ENCODE measurements at regions not wholly inside any gene's neighbourhood (a gene's known extent, or its start where the extent isn't known, plus 50 kb on each side); places are given as distances from the start of the nearest gene placed in this dataset.

DNA sequence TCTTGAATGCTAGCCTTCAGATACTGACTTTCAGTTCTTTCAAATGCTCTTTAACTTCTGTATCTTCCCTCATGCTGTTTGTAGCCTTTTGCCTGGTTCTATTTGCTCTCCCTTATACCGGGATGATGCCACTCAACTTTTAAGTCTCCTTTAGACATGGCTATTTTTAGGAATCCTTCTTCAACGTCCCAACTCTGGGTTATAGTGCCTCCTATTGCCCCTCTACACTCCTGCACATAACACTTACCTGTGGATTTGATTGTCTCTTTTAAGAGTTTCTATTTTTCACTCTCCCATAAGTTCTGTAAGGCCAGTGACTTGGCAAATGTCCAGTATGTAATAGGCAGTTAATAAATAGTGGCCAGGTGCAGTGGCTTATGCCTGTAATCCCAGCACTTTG, 343.0 kb downstream of the KLF5 start:
- Mint-ChIP-seq H3K36me3 (no peaks in the 10 kb centered on the region), H3K27me3 (no peaks in the 10 kb centered on the region), H3K9me3 (no peaks in the 10 kb centered on the region), H3K4me1 (no peaks in the 10 kb centered on the region), H3K27ac (no peak overlapping the region), H3K4me3 (no peak overlapping the region)
- DNase-seq, result no peak
- ATAC-seq (replicated peaks), result no peak

DNA sequence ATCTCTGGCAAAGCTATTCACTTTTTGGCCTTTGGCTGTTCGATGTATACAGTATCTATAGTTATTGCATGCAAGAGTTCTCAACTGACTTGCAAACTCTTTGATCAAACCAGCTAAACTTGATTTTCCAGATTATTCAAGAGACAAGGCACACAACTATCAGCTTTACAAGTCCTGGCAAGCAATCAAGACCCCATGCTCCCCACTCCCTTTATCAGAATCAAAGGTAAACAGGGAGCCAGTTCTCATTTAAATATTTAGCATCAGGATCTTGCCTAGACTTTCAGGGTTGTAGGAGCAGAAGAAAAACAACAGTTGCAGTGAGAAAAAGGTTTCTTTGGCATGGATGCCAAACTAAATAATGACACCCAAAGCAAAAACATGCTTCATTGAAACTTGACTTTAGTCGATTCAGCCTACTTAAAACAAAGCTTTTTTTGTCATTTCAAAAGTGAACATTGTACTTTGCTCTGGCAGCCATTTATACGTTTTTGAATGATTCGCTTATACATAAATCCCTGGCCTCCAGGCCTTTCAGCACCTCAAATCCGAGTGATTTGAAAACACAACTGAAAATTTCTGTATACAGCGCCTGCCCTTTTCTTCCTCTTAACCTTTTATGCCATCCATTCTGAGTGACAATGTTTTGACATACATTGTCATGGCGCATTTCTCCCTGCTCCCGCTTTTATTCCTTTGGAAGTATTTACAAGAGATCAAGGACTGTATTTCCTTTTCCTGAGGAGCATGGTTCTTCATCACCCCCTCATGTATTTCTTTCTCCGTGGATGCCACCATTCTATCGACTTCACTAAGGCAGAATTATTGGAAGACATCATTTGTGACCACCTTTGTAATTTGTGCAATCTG, 340.8 kb downstream of the KLF5 start:
- H3K4me1 Mint-ChIP-seq, result no peaks in the 10 kb centered on the region
- H3K27ac Mint-ChIP-seq, result no peak overlapping the region
- no peaks in the 10 kb centered on the region for H3K36me3 Mint-ChIP-seq
- H3K27me3 Mint-ChIP-seq, result no peaks in the 10 kb centered on the region
- ATAC-seq (replicated peaks), result no peak
- peaks cover 1 to 6% of the 10 kb centered on the region in 2 donors for H3K9me3 Mint-ChIP-seq
- H3K4me3 Mint-ChIP-seq, result no peak overlapping the region
- DNase-seq, result no peak

DNA sequence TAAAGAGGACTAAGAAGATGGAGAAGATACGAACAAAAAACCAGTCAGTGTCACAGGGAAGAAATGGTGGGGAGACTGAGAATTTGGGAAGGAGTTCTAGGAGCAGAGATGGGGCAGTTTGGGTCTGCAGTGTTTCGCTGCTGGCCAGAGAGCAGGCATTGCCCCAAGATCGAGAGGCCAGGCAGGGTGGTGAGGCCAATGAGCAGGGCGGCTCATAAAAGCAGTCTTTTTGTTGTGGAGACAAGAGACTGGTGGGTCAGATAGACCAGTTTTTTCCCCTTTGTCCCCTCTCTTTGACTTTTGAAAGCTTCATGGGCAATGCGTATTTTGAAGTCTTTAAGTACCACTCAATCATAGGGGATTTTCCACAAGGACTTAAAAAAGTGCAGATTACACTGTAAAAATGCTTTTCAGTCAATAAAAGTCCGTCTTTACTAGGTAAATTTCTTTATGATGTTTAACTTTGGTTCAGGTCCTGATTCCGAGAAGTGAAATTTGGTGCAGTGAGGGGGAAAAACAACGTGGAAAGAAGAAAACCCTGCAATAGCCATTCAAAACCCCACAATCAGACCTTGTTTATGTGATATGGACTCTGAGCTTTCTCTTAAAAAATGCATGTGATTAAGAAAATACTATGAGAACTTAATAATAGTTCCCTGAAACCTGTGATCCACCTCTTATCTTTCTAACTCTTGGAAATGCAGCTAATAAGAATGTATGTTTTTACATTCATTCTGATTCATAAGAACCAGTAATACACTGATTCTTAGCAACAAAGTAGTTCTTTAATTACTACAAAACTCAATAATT, 338.9 kb downstream of the KLF5 start:
- no peaks in the 10 kb centered on the region for H3K27me3 Mint-ChIP-seq
- DNase-seq, result no peak
- no peaks in the 10 kb centered on the region for H3K4me1 Mint-ChIP-seq
- no peaks in the 10 kb centered on the region for H3K36me3 Mint-ChIP-seq
- no peak overlapping the region for H3K4me3 Mint-ChIP-seq
- peaks cover 3 to 6% of the 10 kb centered on the region in 2 donors for H3K9me3 Mint-ChIP-seq
- ATAC-seq (replicated peaks), result no peak
- H3K27ac Mint-ChIP-seq, result no peak overlapping the region

DNA sequence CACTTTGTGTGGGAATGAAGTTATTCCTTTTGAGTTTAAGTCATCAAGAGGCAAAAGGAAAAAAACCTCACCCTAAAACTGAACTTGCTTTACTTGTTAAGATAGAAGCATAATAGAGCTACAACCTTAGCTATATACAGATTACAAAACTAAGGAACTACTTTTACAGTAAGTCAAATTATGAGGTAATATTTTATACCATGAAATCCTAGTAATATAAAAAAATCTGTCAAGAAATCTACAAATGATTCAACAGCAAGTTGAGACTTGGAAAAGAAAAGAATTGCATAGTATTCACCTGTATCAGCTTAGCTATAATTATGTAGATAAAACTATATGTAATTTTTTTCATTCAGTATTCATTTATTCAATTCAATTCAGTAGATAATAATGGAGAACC, 335.3 kb downstream of the KLF5 start:
- DNase-seq (no peak), ATAC-seq (replicated peaks) (no peak)
- Mint-ChIP-seq H3K4me1 (no peaks in the 10 kb centered on the region), H3K27me3 (no peaks in the 10 kb centered on the region), H3K4me3 (no peak overlapping the region), H3K36me3 (no peaks in the 10 kb centered on the region), H3K9me3 (peaks cover 13 to 16% of the 10 kb centered on the region in 2 donors), H3K27ac (no peak overlapping the region)

DNA sequence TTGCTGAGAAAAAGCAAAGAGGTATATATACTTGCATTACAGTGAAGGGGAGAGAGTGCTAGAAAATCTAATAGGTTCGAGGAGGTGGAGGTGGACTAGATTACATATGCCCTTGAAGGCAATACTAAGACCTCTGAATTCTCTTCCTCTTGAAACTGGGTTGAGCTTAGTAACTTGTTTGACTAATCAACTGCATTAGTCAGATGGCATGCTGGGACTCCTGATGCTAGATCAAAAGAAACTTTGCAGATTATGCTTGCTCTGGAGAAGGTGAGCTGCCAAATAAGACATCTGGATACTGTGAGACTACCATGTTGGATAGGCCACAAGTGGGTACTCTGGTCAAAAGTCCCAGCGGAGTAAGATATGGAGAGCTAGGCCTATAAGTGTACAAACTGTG, 331.3 kb downstream of the KLF5 start:
- no peak for ATAC-seq (replicated peaks)
- no peak for DNase-seq
- H3K27ac Mint-ChIP-seq, result no peak overlapping the region
- H3K4me1 Mint-ChIP-seq, result no peaks in the 10 kb centered on the region
- H3K27me3 Mint-ChIP-seq, result no peaks in the 10 kb centered on the region
- H3K9me3 Mint-ChIP-seq, result peaks cover 13 to 17% of the 10 kb centered on the region in 2 donors
- H3K4me3 Mint-ChIP-seq, result no peak overlapping the region
- no peaks in the 10 kb centered on the region for H3K36me3 Mint-ChIP-seq

DNA sequence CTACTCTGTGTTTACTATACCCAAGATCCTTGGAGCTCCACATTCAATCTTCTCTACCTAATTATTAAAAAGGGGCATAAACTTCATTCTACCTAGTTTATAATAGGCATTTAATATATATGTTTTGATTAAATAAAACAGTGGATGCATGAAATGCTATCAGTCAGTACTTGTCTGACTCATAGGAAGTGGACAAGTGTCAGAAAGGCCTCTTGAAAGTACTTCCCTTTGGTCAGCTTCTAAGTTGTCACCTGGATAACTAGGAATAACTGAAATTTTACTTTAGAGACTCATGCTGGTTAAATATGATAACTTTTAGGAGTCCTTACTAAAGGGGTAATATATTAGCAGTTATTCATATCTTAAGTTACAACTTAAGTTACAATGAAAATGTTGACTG, 329.8 kb downstream of the KLF5 start:
- DNase-seq, result no peak
- Mint-ChIP-seq H3K9me3 (peaks cover 14 to 20% of the 10 kb centered on the region in 2 donors), H3K4me3 (no peak overlapping the region)

DNA sequence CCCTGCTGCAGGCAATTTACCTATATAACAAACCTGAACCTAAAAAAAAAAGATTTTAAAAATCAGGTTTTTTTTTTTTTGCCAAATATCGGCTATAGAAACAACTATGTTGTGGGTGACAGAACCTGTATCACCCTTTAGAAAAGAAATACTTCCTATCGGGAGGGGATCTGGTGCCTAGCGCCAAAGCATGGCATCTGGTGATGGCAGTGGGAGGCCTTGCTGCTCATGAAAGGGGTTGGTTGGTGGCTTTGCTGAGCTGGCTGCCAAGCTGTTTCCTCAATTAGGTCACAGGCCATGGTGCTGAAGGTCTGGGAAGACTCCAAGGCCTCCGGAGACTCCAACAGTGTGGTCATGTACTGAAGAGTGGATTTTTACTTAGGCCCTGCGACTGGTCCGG, 328.5 kb downstream of the KLF5 start:
- Mint-ChIP-seq H3K9me3 (peaks cover 11 to 20% of the 10 kb centered on the region in 2 donors), H3K4me3 (no peak overlapping the region), H3K27ac (no peak overlapping the region), H3K4me1 (no peaks in the 10 kb centered on the region), H3K36me3 (no peaks in the 10 kb centered on the region), H3K27me3 (no peaks in the 10 kb centered on the region)
- ATAC-seq (replicated peaks), result no peak
- DNase-seq, result no peak

More for the DNA sequence above, 329.8 kb downstream of the KLF5 start:
- no peak for ATAC-seq (replicated peaks)
- Mint-ChIP-seq H3K4me1 (no peaks in the 10 kb centered on the region), H3K27me3 (no peaks in the 10 kb centered on the region), H3K27ac (no peak overlapping the region), H3K36me3 (no peaks in the 10 kb centered on the region)

DNA sequence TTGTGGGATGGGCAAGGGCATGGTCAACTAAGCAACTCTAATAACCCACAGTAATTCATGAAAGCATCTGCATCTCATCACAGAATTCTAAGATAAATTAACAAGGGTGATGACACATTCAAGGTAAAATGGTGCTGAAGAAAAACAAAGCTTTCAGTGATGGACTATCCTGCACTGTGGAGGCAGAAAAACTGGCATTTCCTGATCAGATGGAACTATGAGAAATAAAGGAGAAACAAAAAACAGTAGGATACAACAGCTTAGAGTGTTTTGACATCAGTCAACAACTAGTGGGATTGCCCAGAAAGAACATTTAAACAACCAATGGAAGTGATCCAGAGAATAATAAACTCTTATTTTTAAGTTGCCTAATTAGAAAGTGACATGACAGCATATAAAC, 327.0 kb downstream of the KLF5 start:
- Mint-ChIP-seq H3K36me3 (no peaks in the 10 kb centered on the region), H3K27me3 (no peaks in the 10 kb centered on the region), H3K9me3 (peaks cover 5 to 14% of the 10 kb centered on the region in 2 donors), H3K4me3 (no peak overlapping the region), H3K4me1 (no peaks in the 10 kb centered on the region), H3K27ac (no peak overlapping the region)
- no peak for ATAC-seq (replicated peaks)
- DNase-seq, result no peak

DNA sequence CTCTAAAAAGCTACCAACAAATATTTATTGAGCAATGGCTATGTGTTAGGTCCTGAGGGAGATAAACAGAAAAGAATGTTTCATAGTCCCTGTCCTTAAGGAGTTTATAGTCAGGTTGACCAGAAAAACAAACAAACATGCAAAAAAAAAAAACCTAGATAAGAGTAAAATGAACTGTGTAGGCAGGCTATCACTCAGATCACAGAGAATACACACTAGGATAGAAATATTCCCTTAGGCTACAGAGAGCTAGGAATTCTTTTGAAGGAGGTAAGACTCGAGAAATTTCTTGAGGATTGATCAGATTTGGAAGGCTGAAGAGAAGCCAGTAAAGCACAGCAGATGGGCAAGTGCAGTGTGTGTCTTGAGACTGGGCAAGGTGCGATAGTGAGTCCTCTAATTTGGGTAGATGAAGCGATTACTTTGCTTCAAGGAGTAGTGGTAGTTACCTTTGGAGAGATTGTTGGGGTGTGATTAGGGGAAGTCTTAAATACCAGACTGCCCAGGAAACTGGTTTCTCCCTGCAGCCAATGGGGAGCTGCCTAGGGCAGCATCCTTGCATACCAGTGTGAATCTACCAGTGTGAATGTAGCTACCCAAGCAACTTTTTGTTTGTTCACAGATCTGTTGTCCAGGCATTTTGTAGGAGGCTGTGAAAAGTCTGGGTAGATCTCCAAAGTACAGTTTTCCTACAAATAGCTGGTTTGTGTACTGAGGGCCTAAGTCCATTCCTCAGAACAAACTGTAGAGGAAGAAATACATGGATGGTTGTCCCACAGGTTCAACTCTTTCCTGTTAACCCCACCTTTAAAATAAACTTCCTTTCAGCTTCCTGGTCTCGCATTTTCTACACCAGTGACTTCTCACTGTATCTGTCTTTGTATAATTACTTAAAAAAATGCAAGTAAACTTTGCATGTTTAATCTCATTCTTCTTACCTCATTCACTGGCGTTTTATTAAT, 314.1 kb downstream of the KLF5 start:
- Mint-ChIP-seq H3K27me3 (no peaks in the 10 kb centered on the region), H3K4me3 (no peak overlapping the region)
- no peak for DNase-seq

DNA sequence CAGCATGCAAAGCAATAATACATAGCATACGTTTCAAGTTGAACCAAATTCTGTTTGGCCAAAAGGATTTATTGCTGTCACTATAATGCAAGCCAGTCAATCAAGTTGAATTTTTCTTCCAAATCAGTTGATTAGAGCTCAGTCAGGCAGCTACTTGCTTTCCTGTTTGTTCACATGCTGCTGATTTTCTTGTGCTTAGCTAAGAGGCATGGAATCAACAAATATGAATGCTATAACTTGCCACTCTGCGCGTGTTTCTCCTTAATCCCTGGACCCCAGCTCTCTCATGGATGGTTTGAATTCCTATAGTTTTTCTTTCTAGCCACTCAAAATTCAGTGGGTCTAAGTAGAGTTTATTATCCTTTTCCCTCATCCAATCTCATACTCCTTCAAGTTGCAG, 311.3 kb downstream of the KLF5 start:
- no peak overlapping the region for H3K4me3 Mint-ChIP-seq
- peaks cover 0 to 4% of the 10 kb centered on the region in 2 donors for H3K9me3 Mint-ChIP-seq
- no peaks in the 10 kb centered on the region for H3K36me3 Mint-ChIP-seq
- H3K4me1 Mint-ChIP-seq, result no peaks in the 10 kb centered on the region
- ATAC-seq (replicated peaks) (no peak), DNase-seq (no peak)
- H3K27ac Mint-ChIP-seq, result no peak overlapping the region
- H3K27me3 Mint-ChIP-seq, result no peaks in the 10 kb centered on the region

More for the DNA sequence above, 314.1 kb downstream of the KLF5 start:
- Mint-ChIP-seq H3K27ac (no peak overlapping the region), H3K9me3 (peaks cover 0 to 10% of the 10 kb centered on the region in 2 donors), H3K36me3 (no peaks in the 10 kb centered on the region), H3K4me1 (no peaks in the 10 kb centered on the region)
- no peak for ATAC-seq (replicated peaks)

DNA sequence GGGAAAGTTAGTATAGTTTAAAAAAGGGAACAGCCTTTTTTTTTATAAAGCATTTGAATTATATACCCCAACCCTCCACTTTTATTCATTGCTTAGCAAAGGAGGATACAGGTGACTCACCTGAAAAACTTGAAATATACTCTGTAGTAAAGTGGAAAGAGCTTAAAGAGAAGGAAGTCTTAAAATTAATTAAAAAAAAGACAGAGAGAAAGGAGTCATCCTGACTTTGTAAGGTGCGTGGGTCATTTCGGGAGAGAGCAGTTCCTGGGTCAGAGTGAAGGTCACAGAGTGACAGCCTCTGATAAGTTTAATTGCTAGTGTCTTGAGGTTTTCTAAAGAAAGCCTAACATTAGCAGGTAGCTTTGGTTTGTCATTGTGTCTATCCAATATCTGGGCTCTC, 310.3 kb downstream of the KLF5 start:
- no peak for DNase-seq
- H3K4me3 Mint-ChIP-seq, result no peak overlapping the region
- no peaks in the 10 kb centered on the region for H3K4me1 Mint-ChIP-seq
- H3K27ac Mint-ChIP-seq, result no peak overlapping the region
- no peaks in the 10 kb centered on the region for H3K27me3 Mint-ChIP-seq
- no peak for ATAC-seq (replicated peaks)
- no peaks in the 10 kb centered on the region for H3K36me3 Mint-ChIP-seq
- peaks cover 0 to 2% of the 10 kb centered on the region in 2 donors for H3K9me3 Mint-ChIP-seq

DNA sequence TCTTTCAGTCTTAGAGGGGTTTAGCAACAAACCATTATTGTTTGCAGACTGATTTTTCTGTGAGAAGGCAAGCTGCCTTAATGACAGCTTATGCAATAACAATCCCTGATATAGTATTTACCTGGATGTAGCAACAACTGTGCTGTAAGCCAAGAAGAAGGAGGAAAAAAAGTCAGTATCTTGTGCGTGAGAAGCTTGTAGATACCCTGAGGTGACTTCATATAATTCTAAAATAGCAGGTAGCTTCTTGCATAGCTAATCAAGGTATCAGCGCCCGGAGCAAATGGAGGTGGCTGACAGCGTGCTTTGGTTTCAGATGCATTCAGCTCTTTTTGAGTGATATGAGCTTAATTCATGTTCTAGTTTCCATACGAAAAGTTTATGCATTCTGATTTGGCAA, 309.8 kb downstream of the KLF5 start:
- peaks cover 0 to 2% of the 10 kb centered on the region in 2 donors for H3K9me3 Mint-ChIP-seq
- no peak for ATAC-seq (replicated peaks)
- no peaks in the 10 kb centered on the region for H3K4me1 Mint-ChIP-seq
- no peak overlapping the region for H3K27ac Mint-ChIP-seq
- H3K36me3 Mint-ChIP-seq, result no peaks in the 10 kb centered on the region
- no peaks in the 10 kb centered on the region for H3K27me3 Mint-ChIP-seq
- no peak for DNase-seq
- H3K4me3 Mint-ChIP-seq, result no peak overlapping the region

DNA sequence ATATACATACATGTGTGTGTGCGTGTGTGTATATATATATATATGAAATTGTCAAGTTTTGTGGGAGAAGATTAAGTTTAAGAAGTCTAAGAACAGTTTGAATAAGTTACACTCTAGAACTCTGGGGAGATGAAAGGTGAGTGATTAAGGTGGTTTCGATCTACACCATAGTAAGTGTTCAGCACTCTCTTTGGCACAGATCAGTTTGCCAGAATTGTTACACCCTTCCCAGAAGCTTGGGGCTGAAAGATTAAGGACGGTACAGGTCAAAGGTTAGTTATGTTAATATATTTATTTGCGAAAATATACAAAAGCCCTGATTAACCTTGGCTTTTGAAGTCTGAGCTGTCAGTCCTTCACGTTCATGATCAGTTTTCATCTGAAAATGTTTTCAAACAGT, 309.1 kb downstream of the KLF5 start:
- no peaks in the 10 kb centered on the region for H3K4me1 Mint-ChIP-seq
- no peaks in the 10 kb centered on the region for H3K27me3 Mint-ChIP-seq
- H3K36me3 Mint-ChIP-seq, result no peaks in the 10 kb centered on the region
- ATAC-seq (replicated peaks), result no peak
- no peak for DNase-seq
- H3K27ac Mint-ChIP-seq, result no peak overlapping the region
- H3K4me3 Mint-ChIP-seq, result no peak overlapping the region
- peaks cover 0 to 2% of the 10 kb centered on the region in 2 donors for H3K9me3 Mint-ChIP-seq

DNA sequence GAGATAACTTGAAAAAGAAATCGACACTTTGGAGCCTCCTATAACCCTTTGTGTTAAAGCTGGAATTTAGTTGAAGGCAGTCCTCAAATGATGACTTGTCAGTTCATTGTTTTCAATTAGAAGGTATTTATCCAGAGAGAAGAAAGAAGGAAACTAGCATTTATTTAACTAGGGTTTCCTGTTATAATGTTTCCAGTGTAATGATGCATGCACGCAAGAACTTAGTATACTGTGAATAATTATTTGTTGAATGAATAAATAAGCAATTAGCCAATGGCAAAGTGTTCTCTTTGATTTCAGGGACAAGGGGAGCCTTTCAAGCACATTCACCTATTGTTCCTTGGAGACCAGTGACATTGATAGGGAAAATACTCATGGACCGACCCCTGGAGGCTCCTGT, 307.4 kb downstream of the KLF5 start:
- DNase-seq, result no peak
- H3K9me3 Mint-ChIP-seq, result no peaks in the 10 kb centered on the region
- no peaks in the 10 kb centered on the region for H3K36me3 Mint-ChIP-seq
- ATAC-seq (replicated peaks), result no peak
- no peaks in the 10 kb centered on the region for H3K4me1 Mint-ChIP-seq
- H3K27ac Mint-ChIP-seq, result no peak overlapping the region
- no peak overlapping the region for H3K4me3 Mint-ChIP-seq
- H3K27me3 Mint-ChIP-seq, result no peaks in the 10 kb centered on the region

Data from stimulated activated naive B cell treated with anti-CD40 and anti-IgM and Interleukin-4, amounts not matched to agents 10 μg/mL and 1 μg/mL and 100 μg/mL, for 72 hours (primary cell).